K562 (cell line): ENCODE measurements at regions not wholly inside any gene's neighbourhood (a gene's known extent, or its start where the extent isn't known, plus 50 kb on each side); places are given as distances from the start of the nearest gene placed in this dataset.

ENCODE experiments used
- ATAC-seq: fragments of 200-7000 bp; cut with Tn5 transposase; 3 replicates; pipeline ENCODE4 v1.9.1; 2020; ENCODE audit warnings: moderate library complexity
- BruUV-seq: library from RNA; stranded (reverse); fragments of 400-500 nt; replicated peaks from 2 replicates; lab custom pipeline; 2021; lab: Mats Ljungman, UMichigan
- CTCF ChIA-PET: fragments of 300-600 bp; formaldehyde crosslinking; extraction: SDS; loops from one replicate; lab custom pipeline; 2021; ENCODE audit warnings: low intra/inter-chr PET ratio; lab: Yijun Ruan, JAX
- POLR2A ChIA-PET: fragments of 300-600, 350-650 bp; sonication (Branson Sonifier 250); formaldehyde crosslinking; extraction: SDS; loops from one replicate; lab custom pipeline; 2021; ENCODE audit warnings: antibody characterized with exemption, inconsistent platforms; lab: Yijun Ruan, JAX
- DNase-seq, 4 experiments: peaks; one replicate each; pipeline versions ENCODE4 v3.0.0 to v3.0.0-alpha.2; 2011 to 2018; ENCODE audit warnings: low spot score in 3 of 4, mixed read lengths in 3 of 4; ENCODE audit errors: extremely low read depth in 1 of 4
- FAIRE-seq: peaks from 2 replicates; lab custom pipeline; 2011; peaks lifted over from hg19 to GRCh38; lab: Jason Lieb, UNC
- H2AFZ ChIP-seq: 2 replicates; pipeline ENCODE4 v1.6.0; 2011; ENCODE audit warnings: low read depth, low read length, control low read depth, inconsistent platforms
- H3K27ac ChIP-seq: fragments of 200-600 bp; 3 replicates; pipeline ENCODE4 v1.8.0; 2011; ENCODE audit warnings: low read depth, mild to moderate bottlenecking, control low read depth, inconsistent platforms, low read length, moderate library complexity, mixed read lengths; ENCODE audit errors: extremely low read depth
- H3K27me3 ChIP-seq, 2 experiments: fragments of 300-600 bp in 1 of 2; 2 replicates in 1 of 2; 3 replicates in 1 of 2; pipeline versions ENCODE4 v1.6.0 to v1.8.0; 2011; ENCODE audit warnings: inconsistent platforms in 2 of 2, low read length in 2 of 2, mild to moderate bottlenecking in 1 of 2, mixed read lengths in 1 of 2, moderate library complexity in 1 of 2; ENCODE audit not compliant: control insufficient read depth in 2 of 2, insufficient read depth in 2 of 2
- H3K36me3 ChIP-seq: fragments of 300-600 bp; 3 replicates; pipeline ENCODE4 v1.8.0; 2011; ENCODE audit warnings: mild to moderate bottlenecking, low read length, inconsistent platforms; ENCODE audit not compliant: control insufficient read depth, insufficient read depth
- H3K4me1 ChIP-seq, 2 experiments: fragments of 200-600 bp in 1 of 2; replicated peaks in 1 of 2; 2 replicates in 1 of 2; 3 replicates in 1 of 2; pipeline versions ENCODE4 v1.5.1 to v1.8.0; 2011; ENCODE audit warnings: inconsistent platforms in 2 of 2, low read length in 2 of 2, mild to moderate bottlenecking in 1 of 2, mixed read lengths in 1 of 2, moderate library complexity in 1 of 2; ENCODE audit not compliant: control insufficient read depth in 2 of 2, insufficient read depth in 2 of 2
- H3K4me2 ChIP-seq: 2 replicates; pipeline ENCODE4 v1.6.1; 2011; ENCODE audit warnings: low read length, control low read depth, inconsistent platforms, mixed read lengths; ENCODE audit not compliant: insufficient read depth
- H3K4me3 ChIP-seq: fragments of 200-600 bp; sonication (generic), shearing (Covaris generic); 2 replicates; pipeline ENCODE4 v1.5.1; 2016; ENCODE audit warnings: control low read depth, inconsistent platforms
- H3K79me2 ChIP-seq: fragments of 200-600 bp; 3 replicates; pipeline ENCODE4 v1.8.0; 2011; ENCODE audit warnings: low read length, inconsistent platforms; ENCODE audit not compliant: control insufficient read depth, insufficient read depth
- H3K9ac ChIP-seq, 2 experiments: 2 replicates each; pipeline versions ENCODE4 v1.6.0 to v1.6.1; 2011; ENCODE audit warnings: low read depth in 2 of 2, low read length in 2 of 2, control low read depth in 1 of 2, inconsistent platforms in 1 of 2, mild to moderate bottlenecking in 1 of 2, mixed read lengths in 1 of 2; ENCODE audit not compliant: insufficient read depth in 1 of 2
- H3K9me1 ChIP-seq: one replicate; pipeline ENCODE4 v1.6.0; 2011; ENCODE audit warnings: inconsistent platforms, mild to moderate bottlenecking, low read length, moderate library complexity; ENCODE audit not compliant: control insufficient read depth, insufficient read depth
- H3K9me3 ChIP-seq: replicated peaks from 2 replicates; pipeline ENCODE4 v1.5.1; 2011; ENCODE audit warnings: low read depth, low read length, inconsistent platforms; ENCODE audit not compliant: control insufficient read depth, insufficient read depth
- H4K20me1 ChIP-seq: replicated peaks from 2 replicates; pipeline ENCODE4 v1.6.1; 2011; ENCODE audit warnings: low read length, inconsistent platforms, mixed read lengths; ENCODE audit not compliant: control insufficient read depth, insufficient read depth
- ELF4 ChIP-seq: fragments of 450-650 bp; formaldehyde crosslinking; IDR thresholded peaks from 2 replicates; pipeline ENCODE4 v1.4.0; 2022; ENCODE audit warnings: missing genetic modification characterization
- EWSR1 ChIP-seq: fragments of 450-650 bp; IDR thresholded peaks from 2 replicates; pipeline ENCODE4 v1.6.1; 2018; ENCODE audit warnings: borderline replicate concordance, mild to moderate bottlenecking, low read depth, moderate library complexity; ENCODE audit not compliant: partially characterized antibody
- FOXK2 ChIP-seq, 2 experiments: fragments of 450-650 bp; IDR thresholded peaks in 1 of 2; conservative IDR thresholded peaks in 1 of 2; 2 replicates each; pipeline ENCODE4 v1.6.1; 2016; ENCODE audit warnings: low read depth in 2 of 2, mild to moderate bottlenecking in 1 of 2
- MBD2 ChIP-seq: sonication (generic); IDR thresholded peaks from 2 replicates; pipeline ENCODE4 v1.6.1; 2016; ENCODE audit warnings: low read depth, borderline replicate concordance
- NCOA1 ChIP-seq: fragments of 450-650 bp; IDR thresholded peaks from 2 replicates; pipeline ENCODE4 v1.6.1; 2016; ENCODE audit warnings: low read depth
- NFIX ChIP-seq: fragments of 250-450 bp; sonication (Bioruptor Pico); IDR thresholded peaks from 2 replicates; pipeline ENCODE4 v1.4.0; 2020; ENCODE audit warnings: low read depth, mild to moderate bottlenecking, moderate library complexity
- RBM34 ChIP-seq: fragments of 200-400 bp; formaldehyde crosslinking; IDR thresholded peaks from 2 replicates; pipeline ENCODE4 v1.6.1; 2018; ENCODE audit warnings: low read length, borderline replicate concordance; ENCODE audit not compliant: insufficient read depth
- SP2 ChIP-seq: IDR thresholded peaks from 2 replicates; pipeline ENCODE4 v1.6.1; 2011; ENCODE audit warnings: mild to moderate bottlenecking, low read depth, low read length, moderate library complexity; ENCODE audit not compliant: poor library complexity, severe bottlenecking; ENCODE audit errors: extremely low read depth
- TFAM ChIP-seq: fragments of 250-450 bp; sonication (Bioruptor Pico); conservative IDR thresholded peaks from 2 replicates; pipeline ENCODE4 v1.5.0; 2021; ENCODE audit warnings: mild to moderate bottlenecking, moderate library complexity
- ZNF609 ChIP-seq: sonication (generic); formaldehyde crosslinking; IDR thresholded peaks from 2 replicates; pipeline ENCODE4 v1.8.1; 2023; ENCODE audit warnings: missing genetic modification reagents, mild to moderate bottlenecking, borderline replicate concordance
- WGBS: fragments of 100-300 bp; shearing (Covaris generic); methylation state at CpG from one replicate; pipeline ENCODE4 v1.1.6; 2016; ENCODE audit warnings: low coverage, mixed read lengths; ENCODE audit not compliant: insufficient coverage; ENCODE audit errors: missing lambda C conversion rate; 5-methylcytosine and 5-hydroxymethylcytosine counted together
- in situ Hi-C: fragments of 300-500 bp; cut with MboI; formaldehyde crosslinking; loops from 4 replicates; pipeline ENCODE4 v1.15.0; 2018; ENCODE audit warnings: inconsistent platforms, mixed read lengths
- intact Hi-C: fragments of 100-400 bp; cut with micrococcal nuclease; formaldehyde crosslinking; loops from 2 replicates; pipeline ENCODE4 v1.14.2; 2022

GRCh38 chr2:34601561-34601960 is 1002.5 kb upstream of the FAM98A start:
- Histone ChIP-seq H3K27me3 (no peaks in the 10 kb centered on the region), H3K79me2 (no peaks in the 10 kb centered on the region), H3K27ac (no peak overlapping the region), H3K4me2 (no peak overlapping the region), H3K4me3 (no peak overlapping the region), H3K9me1 (no peaks in the 10 kb centered on the region), H3K9me3 (no peaks in the 10 kb centered on the region), H2AFZ (no peak overlapping the region), H3K36me3 (no peaks in the 10 kb centered on the region), H3K4me1 (no peaks in the 10 kb centered on the region)
- FAIRE-seq (no peak), DNase-seq (no peak), ATAC-seq (no peak)
- intact Hi-C loops (no loop called here), in situ Hi-C loops (no loop called here)
- CTCF ChIA-PET, result no interaction called here
- 0% methylated on average over 2 of the region's 2 CpGs for WGBS
- POLR2A ChIA-PET, result no interaction called here
- no peak for TF ChIP-seq TFAM (CRISPR knock-in tag)
- TF ChIP-seq, all 486 proteins: peak for 0
- H3K9ac ChIP-seq, result no peak overlapping the region
- no peaks in the 10 kb centered on the region for H4K20me1 ChIP-seq
- BruUV-seq, result no TSS peak

- no peak for ATAC-seq
- Histone ChIP-seq H3K36me3 (no peaks in the 10 kb centered on the region), H3K4me1 (no peaks in the 10 kb centered on the region), H3K27ac (no peak overlapping the region), H3K27me3 (no peaks in the 10 kb centered on the region), H3K9me3 (no peaks in the 10 kb centered on the region), H3K4me3 (no peak overlapping the region), H3K9ac (no peak overlapping the region), H2AFZ (no peak overlapping the region), H3K4me2 (no peak overlapping the region), H4K20me1 (no peaks in the 10 kb centered on the region), H3K9me1 (no peaks in the 10 kb centered on the region), H3K79me2 (no peaks in the 10 kb centered on the region)
- in situ Hi-C loops (no loop called here), intact Hi-C loops (no loop called here)
- 7% methylated on average over 2 of the region's 2 CpGs for WGBS
- ChIA-PET CTCF (no interaction called here), POLR2A (no interaction called here)
- DNase-seq, result no peak
- BruUV-seq, result no TSS peak
- FAIRE-seq, result no peak
- no peak for TF ChIP-seq NFIX
- no peak for TF ChIP-seq MBD2
- no peak for TF ChIP-seq FOXK2 (conservative IDR thresholded peaks at IDR 0.05 in 1 of 2, IDR thresholded peaks at IDR 0.05 in 1 of 2; ENCODE audit: low read depth in 2 of 2)
- TF ChIP-seq NCOA1, result no peak
- TF ChIP-seq SP2, result no peak
- no peak for TF ChIP-seq RBM34
- TF ChIP-seq ZNF609 (CRISPR knock-in tag), result no peak
- TF ChIP-seq ELF4, result no peak
- TF ChIP-seq EWSR1, result no peak
Measured at GRCh38 chr2:34578641-34579040, 979.5 kb upstream of the FAM98A start.
